K562 (cell line): ENCODE measurements at regions not wholly inside any gene's neighbourhood (a gene's known extent, or its start where the extent isn't known, plus 50 kb on each side); places are given as distances from the start of the nearest gene placed in this dataset.

Source experiments
- ARNT ChIP-seq, 2 experiments: fragments of 450-650 bp; IDR thresholded peaks; 2 replicates each; pipeline ENCODE4 v1.6.1; 2016; ENCODE audit warnings: mild to moderate bottlenecking in 1 of 2
- ELF1 ChIP-seq: fragments of 200-800 bp; sonication (Bioruptor generic); IDR thresholded peaks from 2 replicates; pipeline ENCODE4 v1.6.1; 2016; ENCODE audit warnings: missing genetic modification characterization, missing compliant biosample characterization
- ELF4 ChIP-seq: fragments of 450-650 bp; formaldehyde crosslinking; IDR thresholded peaks from 2 replicates; pipeline ENCODE4 v1.4.0; 2022; ENCODE audit warnings: missing genetic modification characterization
- FOXA1 ChIP-seq: fragments of 450-650 bp; IDR thresholded peaks from 2 replicates; pipeline ENCODE4 v1.6.1; 2016; ENCODE audit warnings: mild to moderate bottlenecking, borderline replicate concordance
- NFYB ChIP-seq: IDR thresholded peaks from 2 replicates; pipeline ENCODE4 v1.6.1; 2011; ENCODE audit warnings: mild to moderate bottlenecking, moderate library complexity; ENCODE audit not compliant: insufficient read length; ENCODE audit errors: extremely low read depth
- REST ChIP-seq, 2 experiments: fragments of 450-650 bp; formaldehyde crosslinking in 1 of 2; IDR thresholded peaks; 2 replicates each; pipeline versions ENCODE4 v1.4.0 to v1.6.1; 2014 to 2020; ENCODE audit warnings: mild to moderate bottlenecking in 2 of 2, borderline replicate concordance in 1 of 2, low read depth in 1 of 2
- ZBTB49 ChIP-seq: sonication (generic); formaldehyde crosslinking; IDR thresholded peaks from 2 replicates; pipeline ENCODE4 v1.8.0; 2022; ENCODE audit warnings: missing genetic modification reagents, mild to moderate bottlenecking, borderline replicate concordance
- ZNF140 ChIP-seq: fragments of 250-450 bp; sonication (Bioruptor Pico); IDR thresholded peaks from 2 replicates; pipeline ENCODE4 v1.8.0; 2021; ENCODE audit warnings: moderate library complexity, mild to moderate bottlenecking, inconsistent platforms

GRCh38 chr1:209405183-209405814 is 178.2 kb upstream of the CAMK1G start:
- no peak for TF ChIP-seq ELF1
- no peak for TF ChIP-seq ARNT (IDR thresholded peaks at IDR 0.05)
- no peak for TF ChIP-seq ZNF140
- TF ChIP-seq NFYB: no peak
- TF ChIP-seq ELF4 (CRISPR knock-in tag): no peak
- no peak for TF ChIP-seq FOXA1
- TF ChIP-seq ZBTB49 (CRISPR knock-in tag): no peak
- TF ChIP-seq REST (IDR thresholded peaks at IDR 0.05; ENCODE audit: borderline replicate concordance): no peak
- TF ChIP-seq REST (CRISPR knock-in tag; IDR thresholded peaks at IDR 0.05; ENCODE audit: low read depth): no peak
